ENCODE measurements at regions not wholly inside any gene's neighbourhood (a gene's known extent, or its start where the extent isn't known, plus 50 kb on each side); places are given as distances from the start of the nearest gene placed in this dataset.

- TF ChIP-seq CTCF (IDR thresholded peaks at IDR 0.05; ENCODE audit: control extremely low read depth, extremely low read depth, low read depth, missing control alignments): no peak
- DNase-seq (ENCODE audit: extremely low spot score): no peak
- ChIA-PET CTCF (interaction anchor here (1.3 kb wide), 1 partner anchor 35 kb away, joined by 3 read pairs; no protein-coding TSS in a partner anchor), POLR2A (no interaction called here)
Observed at GRCh38 chr14:31993521-31993951, 83.6 kb upstream of the ARHGAP5 start.

GRCh38 chr14:31994391-31995033 lies 82.6 kb upstream of the ARHGAP5 start:
- DNase-seq (ENCODE audit: extremely low spot score): no peak
- TF ChIP-seq CTCF (IDR thresholded peaks at IDR 0.05; ENCODE audit: control extremely low read depth, extremely low read depth, low read depth, missing control alignments): no peak
- POLR2A ChIA-PET: no interaction called here

DNA sequence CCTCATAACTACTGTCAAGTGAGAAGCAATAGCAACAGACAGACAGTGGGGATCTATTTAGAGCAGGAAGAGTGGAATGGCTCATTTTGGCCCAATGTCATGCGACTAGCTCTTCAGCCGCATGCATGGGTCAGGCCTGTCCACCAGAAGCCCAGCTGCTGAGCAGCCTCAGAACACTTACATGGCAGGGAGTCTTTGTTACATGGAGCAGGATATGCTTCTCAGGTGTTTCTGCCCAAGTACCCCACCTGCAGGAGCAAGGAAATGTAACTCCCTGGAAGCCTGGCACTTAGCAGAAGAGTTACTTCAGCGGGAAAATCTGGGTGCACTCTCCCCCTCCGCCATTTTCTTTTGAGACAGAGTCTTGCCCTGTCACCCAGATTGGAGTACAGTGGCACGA lies 73.5 kb upstream of the ARHGAP5 start:
- CTCF ChIA-PET: interaction anchor here (1.5 kb wide), 1 partner anchor 14 kb away, joined by 3 read pairs; no protein-coding TSS in a partner anchor
- TF ChIP-seq CTCF (IDR thresholded peaks at IDR 0.05; ENCODE audit: control extremely low read depth, extremely low read depth, low read depth, missing control alignments): no peak
- DNase-seq (ENCODE audit: extremely low spot score): no peak
- POLR2A ChIA-PET: no interaction called here

More at GRCh38 chr14:31994391-31995033, 82.6 kb upstream of the ARHGAP5 start:
- CTCF ChIA-PET: interaction anchor here (0.9 to 1.3 kb wide), 2 partner anchors 34 to 68 kb away, joined by 3 to 4 read pairs; no protein-coding TSS in a partner anchor

GRCh38 chr14:32004300-32004699 lies 72.8 kb upstream of the ARHGAP5 start:
- ChIA-PET POLR2A (no interaction called here), CTCF (interaction anchor here (1.0 to 1.6 kb wide), 3 partner anchors 14 to 1789 kb away, joined by 3 read pairs; no protein-coding TSS in a partner anchor)
- TF ChIP-seq CTCF (IDR thresholded peaks at IDR 0.05; ENCODE audit: control extremely low read depth, extremely low read depth, low read depth, missing control alignments): no peak
- DNase-seq (ENCODE audit: extremely low spot score): no peak

DNA sequence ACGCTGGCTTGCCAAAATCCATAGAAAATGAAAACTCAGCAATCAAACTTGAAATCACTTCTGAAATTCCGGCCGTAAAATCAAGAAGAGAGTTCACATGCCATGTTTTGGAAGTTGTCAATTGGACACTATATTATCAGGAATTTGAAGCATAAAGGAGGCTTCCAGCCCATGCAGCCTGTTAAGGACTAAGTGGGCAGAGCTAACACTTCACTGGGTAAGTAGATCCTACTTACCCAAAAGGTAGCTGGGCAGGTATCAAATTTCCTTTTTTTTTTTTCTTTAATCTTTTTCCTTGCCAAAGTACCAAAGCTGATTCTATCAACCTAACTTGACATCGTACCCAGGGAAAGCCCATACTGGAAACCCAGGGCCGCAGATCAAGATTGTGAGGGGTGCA lies 71.5 kb upstream of the ARHGAP5 start:
- ChIA-PET POLR2A (no interaction called here), CTCF (interaction anchor here (1.6 kb wide), 1 partner anchor 1787 kb away, joined by 3 read pairs; no protein-coding TSS in a partner anchor)
- DNase-seq (ENCODE audit: extremely low spot score): no peak
- TF ChIP-seq CTCF (IDR thresholded peaks at IDR 0.05; ENCODE audit: control extremely low read depth, extremely low read depth, low read depth, missing control alignments): no peak

- TF ChIP-seq CTCF (IDR thresholded peaks at IDR 0.05; ENCODE audit: control extremely low read depth, extremely low read depth, low read depth, missing control alignments): no peak
- ChIA-PET CTCF (interaction anchor here (1.8 kb wide), 1 partner anchor 8 kb away, joined by 5 read pairs; no protein-coding TSS in a partner anchor), POLR2A (no interaction called here)
- no peak for DNase-seq (ENCODE audit: extremely low spot score)
Observed at GRCh38 chr14:32006263-32007110, 70.6 kb upstream of the ARHGAP5 start.
